ENCODE measurements at regions not wholly inside any gene's neighbourhood (a gene's known extent, or its start where the extent isn't known, plus 50 kb on each side); places are given as distances from the start of the nearest gene placed in this dataset.
"Not testable (repeated sequence)": the region's sequence is repeated elsewhere in the genome, so short reads cannot be mapped to it uniquely, and the experiment has no call there.

DNA sequence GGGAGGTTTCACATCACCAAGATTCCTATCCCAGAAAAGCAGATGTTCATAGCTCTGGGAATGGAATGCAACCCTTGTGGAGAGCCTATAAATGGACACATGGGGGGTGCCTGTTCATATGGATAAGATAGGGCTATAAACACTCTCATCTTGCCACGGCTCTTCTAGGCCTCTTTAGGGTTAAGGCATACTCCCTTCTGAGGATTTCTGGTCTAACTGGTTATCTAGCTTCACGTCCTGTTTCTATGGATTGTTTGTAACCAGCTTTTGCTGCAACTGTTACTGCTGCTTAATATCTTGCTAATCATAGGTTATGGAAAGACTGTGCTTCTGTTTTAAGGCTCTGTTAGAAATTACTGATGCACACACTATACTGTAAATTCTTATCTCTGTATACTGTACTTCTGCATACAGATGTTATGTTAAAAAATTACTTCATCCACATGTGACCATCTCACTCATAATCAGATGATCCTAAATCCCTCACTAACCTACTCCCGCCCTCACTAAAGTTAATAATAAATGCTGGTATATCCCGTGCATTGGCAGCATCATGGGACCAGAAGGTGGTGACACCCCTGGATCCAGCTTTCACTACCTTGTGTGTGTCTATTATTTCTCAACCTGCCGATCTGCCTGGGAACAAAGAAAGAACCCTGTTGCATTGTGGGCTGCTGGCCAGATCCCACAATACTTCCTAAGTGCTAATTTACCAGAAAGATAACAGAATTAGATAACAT is 68.7 kb downstream of the PRKAB2 start:
- DNase-seq (ENCODE audit: low read depth in 2 of 2) = not testable (repeated sequence)

DNA sequence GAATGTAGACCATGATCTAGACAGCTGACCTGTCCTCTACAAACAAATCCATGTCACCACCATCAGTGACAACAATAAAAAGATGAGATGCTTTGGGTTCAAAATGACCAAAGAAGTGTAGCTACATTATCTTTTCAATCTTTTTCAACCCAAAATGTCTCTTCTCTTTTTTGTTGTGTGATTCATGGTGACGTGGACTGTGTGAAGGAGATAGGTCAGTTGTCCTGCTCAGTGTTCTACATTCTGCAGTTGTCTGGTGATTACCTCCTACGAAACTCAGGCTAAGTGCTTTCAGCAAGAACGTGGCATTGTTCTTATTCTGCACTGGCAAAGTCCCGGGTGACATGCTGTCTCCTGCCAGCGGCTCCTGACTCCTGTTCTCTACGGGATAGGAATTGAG is 73.1 kb downstream of the PRKAB2 start:
- DNase-seq (ENCODE audit: low read depth in 2 of 2) = no peak

DNA sequence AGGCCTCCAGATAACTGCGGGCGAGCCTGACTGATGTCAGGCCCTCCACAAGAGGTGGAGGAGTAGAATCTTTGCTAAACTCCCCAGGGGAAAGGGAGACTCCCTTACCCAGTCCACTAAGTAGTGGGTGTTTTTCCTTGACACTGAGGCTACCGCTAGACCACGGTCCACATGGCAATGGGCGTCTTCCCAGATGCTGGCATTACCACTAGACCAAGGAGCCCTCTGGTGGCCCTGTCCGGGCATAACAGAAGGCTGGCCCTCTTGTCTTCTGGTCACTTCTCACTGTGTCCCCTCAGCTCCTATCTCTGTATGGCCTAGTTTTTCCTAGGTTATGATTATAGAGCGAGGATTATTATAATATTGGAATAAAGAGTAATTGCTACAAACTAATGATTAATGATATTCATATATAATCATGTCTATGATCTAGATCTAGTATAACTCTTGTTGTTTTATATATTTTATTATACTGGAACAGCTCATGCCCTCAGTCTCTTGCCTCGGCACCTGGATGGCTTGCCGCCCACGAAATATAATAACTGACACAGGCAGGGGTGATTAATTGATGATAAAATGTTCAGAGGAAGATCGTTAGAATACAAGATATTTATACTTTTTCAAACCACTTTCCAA is 73.8 kb downstream of the PRKAB2 start:
- not testable (repeated sequence) for DNase-seq (ENCODE audit: low read depth in 2 of 2)

DNA sequence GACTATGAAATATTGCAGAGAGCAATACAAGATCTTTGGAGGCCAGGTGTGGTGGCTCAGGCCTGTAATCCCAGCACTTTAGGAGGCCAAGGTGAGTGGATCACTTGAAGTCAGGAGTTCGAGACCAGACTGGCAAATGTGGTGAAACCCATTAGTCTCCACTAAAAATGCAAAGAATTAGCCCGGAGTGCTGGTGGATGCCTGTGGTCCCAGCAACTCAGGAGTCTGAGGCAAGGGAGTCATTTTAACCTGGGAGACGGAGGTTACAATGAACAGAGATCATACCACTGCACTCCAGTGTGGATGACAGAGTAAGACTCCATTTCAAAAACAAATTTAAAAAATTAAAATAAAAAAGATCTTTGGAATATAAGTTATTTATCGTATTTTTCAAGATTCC is 76.6 kb downstream of the PRKAB2 start:
- no peak for DNase-seq (ENCODE audit: low read depth in 2 of 2)

DNA sequence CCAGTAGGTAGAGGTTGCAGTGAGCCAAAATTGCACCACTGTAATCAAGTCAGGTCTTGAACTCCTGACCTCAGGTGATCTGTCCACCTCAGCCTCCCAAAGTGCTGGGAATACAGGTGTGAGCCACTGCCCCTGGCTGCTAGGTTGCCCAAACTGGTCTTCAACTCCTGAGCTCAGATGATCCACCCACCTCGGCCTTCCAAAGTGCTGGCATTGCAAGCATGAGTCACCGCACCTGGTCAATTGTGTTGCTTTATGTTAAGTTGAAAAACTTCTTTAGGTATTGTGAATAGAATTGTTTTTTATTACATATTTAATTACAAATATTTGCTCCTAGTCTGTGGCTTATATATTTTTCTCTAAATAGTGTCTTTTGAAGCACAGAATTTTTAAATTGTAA is 80.5 kb downstream of the PRKAB2 start:
- DNase-seq (ENCODE audit: low read depth in 2 of 2) = no peak

DNA sequence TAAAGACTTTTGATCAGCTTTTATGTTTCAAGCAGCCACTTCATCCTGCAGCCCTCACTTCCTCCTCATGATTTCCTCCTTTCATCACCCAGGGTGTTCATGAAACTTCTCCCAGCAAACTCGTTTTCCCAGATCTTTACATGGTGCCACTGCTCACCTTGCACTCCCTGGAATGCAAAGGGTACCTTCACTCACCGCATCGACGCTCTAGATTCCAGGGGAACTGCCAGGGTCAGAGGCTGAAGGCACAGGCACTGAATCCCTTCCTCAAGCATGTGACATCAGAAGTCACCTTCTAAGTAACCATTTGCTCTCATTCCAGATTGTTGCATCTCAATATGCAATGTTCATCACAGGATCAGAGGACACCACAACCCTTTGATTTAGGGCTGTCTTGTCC is 82.8 kb downstream of the PRKAB2 start:
- no peak for DNase-seq (ENCODE audit: low read depth in 2 of 2)

DNA sequence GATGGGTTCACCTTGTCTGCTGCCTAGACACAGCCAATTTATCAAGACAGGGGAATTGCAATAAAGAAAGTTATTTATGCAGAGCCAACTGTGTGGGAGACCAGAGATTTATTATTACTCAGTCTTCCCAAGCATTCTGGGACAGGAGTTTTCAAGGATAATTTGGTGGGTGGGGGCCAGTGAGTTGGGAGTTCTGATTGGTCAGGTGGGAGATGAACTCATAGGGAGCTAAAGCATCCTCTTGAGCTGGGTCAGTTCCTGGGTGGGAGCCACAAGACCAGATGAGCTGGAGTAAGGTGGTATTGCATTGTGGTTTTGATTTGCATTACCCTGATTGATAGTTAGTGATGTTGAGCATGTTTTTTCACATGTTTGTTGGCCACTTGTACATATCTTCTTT is 86.1 kb downstream of the PRKAB2 start:
- DNase-seq (ENCODE audit: low read depth in 2 of 2) = no peak

DNA sequence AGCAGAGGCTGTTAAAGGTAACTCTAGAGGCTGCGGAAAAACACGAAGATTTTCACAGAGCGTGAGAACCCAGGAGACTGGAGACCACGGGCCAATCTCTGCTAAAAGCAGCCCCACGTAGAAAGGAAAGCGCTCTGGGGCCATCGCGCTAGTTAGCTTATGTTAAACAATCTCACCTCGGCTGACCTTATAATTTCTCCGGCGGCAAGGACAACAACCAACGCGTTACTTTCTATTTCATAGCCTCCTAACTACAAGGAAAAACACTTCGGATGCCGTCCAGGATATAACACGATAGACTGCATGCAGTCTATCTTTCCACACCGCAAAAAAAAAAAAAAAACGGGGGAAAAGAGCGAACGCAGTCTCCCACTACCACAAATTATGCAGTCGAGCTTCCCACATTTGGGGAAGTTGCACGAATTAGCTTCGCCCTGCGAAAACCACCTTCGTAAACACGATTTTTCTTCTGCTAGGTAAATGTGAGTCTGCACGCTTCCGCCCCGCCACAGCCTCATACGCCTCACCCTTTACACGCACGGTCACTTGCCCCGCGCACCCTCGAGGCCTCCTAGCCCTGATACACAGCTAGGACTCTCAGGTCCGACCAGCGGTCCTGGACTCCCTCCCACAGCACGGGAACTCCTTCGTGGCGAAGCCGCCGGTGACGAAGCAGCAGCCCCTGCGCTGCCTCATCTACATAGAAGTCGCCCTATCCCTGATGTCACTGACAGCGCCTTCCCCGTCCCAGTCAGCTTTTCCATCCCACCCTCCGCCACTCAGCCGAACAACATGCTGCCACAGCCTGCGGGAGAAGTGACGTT is 87.8 kb downstream of the PRKAB2 start:
- peak; percentile 84 to 86 for DNase-seq (ENCODE audit: low read depth in 2 of 2)

DNA sequence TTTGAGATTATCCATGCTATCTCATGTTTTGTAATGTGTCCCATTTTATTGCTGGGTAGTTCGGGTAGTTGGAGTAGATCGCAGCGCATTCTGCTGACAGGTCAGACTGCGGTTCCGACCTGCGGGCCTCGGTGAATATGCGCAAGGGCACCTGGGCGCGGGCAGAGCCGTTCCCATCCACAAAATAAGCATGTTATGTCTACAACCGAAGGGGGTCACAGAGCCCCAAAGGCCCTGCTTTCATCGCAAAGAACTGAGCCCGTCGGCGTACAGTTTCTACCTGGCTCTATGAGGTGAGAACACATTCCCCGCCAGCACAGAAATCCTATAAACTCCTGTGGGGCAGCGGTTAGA is 88.4 kb downstream of the PRKAB2 start:
- DNase-seq (ENCODE audit: low read depth in 2 of 2) = no peak

DNA sequence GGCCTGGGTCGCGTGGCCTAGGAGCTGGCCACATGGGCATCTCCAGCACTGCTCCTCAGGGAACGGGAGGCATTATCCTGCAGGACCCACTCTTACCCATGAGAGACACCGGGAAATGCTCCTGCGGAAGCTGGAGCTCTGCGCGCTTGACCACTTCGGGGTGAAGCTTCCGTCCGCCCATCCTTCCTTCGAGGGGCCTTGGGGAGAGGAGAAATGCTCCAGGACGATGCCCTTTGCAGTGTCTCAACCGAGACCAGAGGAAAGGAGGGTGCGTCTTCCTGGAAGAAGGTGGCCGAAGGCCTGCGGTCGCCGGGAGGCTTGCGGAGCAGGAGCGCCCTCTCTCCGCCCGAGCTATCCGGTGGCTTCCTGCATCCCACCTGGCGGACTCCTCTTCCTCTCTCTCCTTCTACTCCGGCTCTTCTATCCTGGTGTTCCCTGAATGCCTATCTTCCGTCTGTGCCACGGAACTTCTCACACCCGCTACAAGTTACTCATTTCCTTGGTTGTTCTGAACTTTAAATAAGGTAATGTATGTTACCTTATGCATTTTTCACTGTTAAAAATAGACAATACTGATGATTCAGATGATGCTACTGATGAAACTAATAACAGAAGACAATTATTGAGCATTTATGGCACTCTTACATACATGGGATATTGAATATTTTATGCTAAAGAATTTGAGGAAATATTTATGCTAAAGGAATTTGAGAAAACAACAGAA is 91.4 kb downstream of the PRKAB2 start:
- DNase-seq (ENCODE audit: low read depth in 2 of 2) = no peak

DNA sequence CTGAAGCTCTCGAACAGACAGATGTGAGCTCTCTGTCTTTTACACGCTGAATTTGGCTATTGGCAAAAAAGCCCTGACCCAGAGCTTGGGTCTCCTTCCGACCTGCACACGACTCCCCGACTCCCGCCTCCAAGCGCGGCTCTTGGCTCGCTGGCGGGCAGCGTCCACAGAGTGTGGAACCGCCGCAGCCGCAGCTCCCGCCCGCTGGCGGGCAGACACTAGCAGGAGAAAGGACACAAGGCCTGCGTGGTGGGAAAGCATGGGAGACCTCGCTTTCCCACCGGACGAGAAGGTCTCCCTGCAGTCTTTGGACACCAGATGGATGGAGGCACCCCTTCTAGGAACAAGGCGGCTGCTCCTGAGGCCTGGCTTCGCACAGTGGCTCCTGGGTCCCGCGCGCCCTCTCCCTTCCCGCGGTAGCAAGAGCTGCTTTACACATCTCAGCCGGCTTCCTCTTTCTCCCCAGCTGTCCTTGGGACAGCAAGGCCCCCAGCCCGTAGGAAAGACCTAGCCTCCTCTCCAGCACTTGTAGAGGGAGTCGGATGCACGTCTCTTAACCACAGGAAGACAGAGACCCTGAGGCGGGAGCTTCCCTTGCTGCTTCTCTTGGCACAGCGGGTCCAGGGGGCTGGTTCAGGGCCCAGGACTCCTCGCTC is 92.1 kb downstream of the PRKAB2 start:
- DNase-seq (ENCODE audit: low read depth in 2 of 2) = no peak

DNA sequence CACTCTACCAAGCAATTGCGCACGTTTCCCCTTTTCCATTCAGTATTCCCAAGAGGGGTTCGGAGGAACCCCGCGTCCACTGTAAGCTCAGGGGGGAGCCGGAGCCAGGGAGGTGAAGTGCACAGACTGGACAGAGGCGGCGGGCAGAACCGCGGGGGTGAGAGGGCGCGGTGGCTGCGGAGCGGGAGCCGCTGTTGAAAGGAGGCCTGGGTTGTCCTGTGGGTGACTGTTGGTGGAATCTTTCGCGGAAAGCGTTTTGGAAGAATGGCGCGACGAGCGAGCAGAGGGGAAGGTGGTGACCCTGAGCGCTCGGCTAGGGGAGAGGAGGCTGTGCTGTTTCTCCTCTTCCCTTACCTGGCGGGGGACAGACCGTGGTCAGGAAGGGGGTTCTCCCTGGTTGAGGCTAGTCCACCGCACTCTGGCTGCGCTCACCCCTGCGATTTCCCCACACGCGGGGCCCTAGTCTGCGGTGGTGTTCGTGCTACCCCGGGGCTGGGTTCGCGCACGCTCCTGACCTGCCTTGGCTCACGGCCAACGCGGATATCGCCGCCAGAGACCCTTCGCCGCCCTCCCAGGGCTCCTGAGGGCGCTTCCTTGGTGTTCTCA is 92.8 kb downstream of the PRKAB2 start:
- DNase-seq (ENCODE audit: low read depth in 2 of 2) = no peak

DNA sequence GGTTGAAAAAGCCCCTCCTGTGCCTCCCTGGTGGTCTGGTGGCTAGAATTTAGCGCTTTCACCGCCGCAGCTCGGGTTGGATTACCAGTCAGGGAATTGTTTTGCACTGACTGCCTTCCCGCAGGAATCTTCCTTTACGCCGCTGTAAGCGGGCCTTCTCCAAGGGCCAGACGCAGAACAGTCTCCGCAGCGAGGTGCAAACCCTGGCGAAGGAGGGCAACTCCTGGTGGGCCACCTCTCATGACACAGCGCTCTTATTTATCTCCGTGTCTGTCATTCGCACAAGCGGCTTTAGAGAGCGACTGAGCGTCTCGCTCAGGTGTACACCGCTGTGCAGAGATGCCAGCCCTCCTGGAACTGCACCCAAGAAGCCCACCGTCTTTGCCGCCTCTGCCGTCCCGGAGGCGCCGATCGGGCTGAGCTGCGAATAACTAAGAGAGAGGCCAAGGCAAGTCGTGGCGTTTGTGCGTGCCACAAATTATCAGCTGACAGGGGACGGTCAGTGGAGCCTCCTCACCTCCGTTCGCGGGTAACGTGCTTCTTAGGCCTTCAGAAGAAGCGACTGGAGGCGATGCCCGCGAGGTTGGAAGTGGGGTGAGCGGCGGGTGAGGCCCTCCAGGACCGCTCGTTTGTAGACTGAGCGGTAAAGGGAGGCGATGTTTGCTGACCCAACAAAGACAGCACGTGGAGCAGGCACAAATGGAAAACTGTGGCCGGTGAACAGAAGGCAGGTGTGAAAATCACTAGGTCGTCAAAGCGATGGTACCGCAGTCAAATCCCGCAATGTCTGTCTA is 93.5 kb downstream of the PRKAB2 start:
- DNase-seq (ENCODE audit: low read depth in 2 of 2) = no peak

DNA sequence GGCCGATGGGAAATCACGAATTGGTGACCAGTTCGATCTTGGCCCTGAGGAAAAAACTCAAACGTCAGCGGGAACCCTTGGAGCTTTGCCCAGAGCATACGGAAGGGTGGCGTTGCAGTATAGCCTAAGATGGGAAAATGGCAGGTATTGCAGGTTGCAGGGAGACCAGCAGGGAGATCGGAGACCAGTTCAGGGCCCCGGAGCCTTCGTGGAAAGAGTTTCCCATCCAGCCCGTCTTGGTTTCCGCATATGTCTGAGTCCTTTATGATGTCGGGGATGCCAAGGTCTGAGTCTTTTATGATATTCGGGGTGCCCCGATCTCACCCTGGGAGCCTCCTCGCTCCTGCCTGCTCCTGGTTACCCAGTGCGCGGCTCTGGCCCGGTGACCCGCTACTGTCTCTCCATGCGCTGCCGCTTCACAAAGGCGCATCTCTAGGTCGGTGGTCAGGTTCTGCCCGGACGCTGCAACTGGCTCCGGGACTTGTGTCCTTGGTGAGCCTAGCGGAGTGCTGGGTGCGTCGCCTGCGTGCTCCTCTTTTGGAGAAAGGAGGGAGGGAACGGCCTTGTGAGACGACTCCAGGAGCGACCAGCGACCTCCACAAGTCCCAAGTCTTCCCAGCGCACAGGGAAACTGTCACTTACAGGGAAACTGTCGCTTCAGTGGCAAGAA is 94.2 kb downstream of the PRKAB2 start:
- no peak for DNase-seq (ENCODE audit: low read depth in 2 of 2)

DNA sequence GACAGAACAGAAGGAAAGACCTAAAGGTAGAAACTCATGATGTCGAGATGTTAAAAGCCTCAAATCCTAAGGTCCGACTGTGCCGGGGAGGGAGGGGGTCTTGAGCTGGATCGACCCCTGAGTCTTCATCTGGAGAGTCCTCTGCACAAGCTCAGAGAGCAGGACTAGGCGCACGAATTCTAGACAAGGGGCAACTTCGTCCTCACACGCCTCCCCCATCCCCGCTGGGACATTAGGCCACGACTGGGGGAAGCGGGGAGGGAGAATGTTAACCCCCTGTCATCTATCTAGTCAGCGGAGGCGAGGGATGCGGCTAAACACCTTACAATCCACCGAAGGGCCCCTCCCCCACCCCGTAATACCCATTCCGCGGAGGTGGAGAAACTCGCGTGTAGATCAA is 94.7 kb downstream of the PRKAB2 start:
- no peak for DNase-seq (ENCODE audit: low read depth in 2 of 2)

DNA sequence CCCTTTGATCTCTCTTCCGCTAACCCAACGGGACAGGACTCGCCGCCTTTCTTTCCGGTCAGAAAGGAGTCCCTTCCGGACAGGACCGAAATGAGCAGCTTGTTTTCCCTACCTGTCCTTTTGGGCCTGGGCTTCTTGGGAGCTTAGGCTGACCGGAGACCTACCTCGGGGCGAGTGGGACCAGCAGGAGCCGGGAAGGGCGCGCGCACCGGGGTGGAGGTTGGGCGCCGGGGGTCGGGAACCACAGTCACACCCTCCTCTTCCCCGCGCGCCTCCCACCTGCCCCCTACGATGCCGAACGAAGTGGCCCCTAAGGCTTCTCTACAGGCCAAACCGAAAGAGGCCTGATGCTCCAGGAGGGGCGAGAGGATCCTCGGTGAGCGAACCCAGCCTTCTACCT is 95.2 kb downstream of the PRKAB2 start:
- DNase-seq (ENCODE audit: low read depth in 2 of 2) = no peak

DNA sequence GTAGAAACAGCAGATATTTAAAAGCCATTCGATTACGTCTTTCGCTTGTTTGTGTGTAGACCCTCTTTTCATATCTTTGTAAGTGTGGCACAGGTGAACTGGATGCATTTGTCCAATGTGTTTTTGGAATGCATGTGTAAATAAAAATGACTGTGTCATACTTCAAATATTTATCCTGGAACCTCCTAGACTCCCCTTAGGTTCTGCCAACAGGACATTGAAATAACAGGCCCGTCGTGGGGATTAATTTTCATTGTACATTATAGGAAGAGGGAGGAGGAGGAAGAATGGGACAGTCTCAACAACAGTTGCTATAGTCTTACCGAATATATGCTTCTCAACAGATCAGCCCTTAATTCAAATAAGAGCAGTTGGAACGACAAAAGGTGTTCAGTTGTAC is 95.8 kb downstream of the PRKAB2 start:
- no peak for DNase-seq (ENCODE audit: low read depth in 2 of 2)

DNA sequence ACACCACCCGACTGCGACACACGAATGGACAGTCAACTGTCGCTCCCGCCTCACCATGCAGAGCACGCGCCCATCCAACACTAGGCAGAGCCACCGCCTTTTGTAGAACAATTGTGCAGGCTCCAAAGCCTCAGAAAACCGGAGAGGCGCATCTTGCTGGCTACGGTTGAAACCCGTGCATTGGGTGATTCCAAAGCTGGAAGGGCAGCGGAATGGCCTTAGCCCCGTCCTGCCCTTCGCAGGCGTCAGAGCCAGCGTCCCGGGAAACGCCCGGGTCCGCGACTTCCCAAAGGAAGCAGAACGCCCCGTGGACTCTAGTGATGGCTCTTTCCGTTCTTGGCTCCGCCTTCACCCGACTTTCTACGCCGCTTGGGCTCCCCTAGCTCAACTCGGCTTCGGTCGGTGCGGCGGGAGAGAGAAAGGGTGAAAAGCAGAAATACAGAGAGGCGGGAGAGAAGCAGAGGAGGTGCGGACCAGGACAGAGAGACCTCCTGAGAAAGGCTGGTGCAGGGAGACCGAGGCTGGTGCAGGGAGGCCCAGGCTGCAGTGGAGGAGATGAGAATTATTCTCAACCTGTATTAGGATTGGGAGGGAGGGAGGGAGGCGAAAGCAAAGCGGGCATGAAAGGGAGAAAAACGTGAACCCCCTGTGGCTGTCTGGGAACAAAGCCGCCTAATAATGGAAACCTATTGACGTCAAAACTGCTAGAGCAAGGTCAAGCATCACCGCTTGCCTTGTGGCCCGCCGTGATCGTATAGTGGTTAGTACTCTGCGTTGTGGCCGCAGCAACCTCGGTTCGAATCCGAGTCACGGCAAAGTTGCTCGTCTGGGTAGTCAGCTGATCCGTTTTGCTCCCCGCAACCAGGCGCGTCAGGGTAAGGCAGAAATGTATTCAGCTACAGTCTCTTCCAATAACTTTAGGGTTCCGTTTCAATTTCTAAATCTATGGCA is 99.5 kb downstream of the PRKAB2 start:
- no peak for DNase-seq (ENCODE audit: low read depth in 2 of 2)

DNA sequence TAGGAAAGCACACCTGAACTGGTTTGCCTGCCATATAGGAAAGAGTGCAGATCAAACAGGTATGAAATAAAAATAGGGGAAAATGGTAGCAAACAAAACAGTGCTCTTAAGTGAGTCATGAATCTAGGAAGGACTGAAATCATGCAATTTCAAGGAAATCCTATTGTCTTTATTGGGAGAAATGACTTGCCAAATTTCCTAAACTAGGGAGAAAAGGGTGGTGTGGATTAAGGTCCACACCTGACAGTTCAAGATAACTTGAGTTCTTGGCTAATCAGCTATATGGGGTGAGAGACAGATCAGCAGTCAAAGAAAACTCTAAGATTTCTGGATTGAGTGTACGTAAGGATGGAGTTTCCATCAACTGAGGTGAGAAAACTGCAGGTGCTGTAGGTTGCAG is 101.1 kb downstream of the PRKAB2 start:
- DNase-seq (ENCODE audit: low read depth in 2 of 2) = no peak

All from fibroblast of skin of left quadriceps (primary cell).